ENCODE measurements at regions not wholly inside any gene's neighbourhood (a gene's known extent, or its start where the extent isn't known, plus 50 kb on each side); places are given as distances from the start of the nearest gene placed in this dataset.
"Not testable (repeated sequence)": the region's sequence is repeated elsewhere in the genome, so short reads cannot be mapped to it uniquely, and the experiment has no call there.

DNA sequence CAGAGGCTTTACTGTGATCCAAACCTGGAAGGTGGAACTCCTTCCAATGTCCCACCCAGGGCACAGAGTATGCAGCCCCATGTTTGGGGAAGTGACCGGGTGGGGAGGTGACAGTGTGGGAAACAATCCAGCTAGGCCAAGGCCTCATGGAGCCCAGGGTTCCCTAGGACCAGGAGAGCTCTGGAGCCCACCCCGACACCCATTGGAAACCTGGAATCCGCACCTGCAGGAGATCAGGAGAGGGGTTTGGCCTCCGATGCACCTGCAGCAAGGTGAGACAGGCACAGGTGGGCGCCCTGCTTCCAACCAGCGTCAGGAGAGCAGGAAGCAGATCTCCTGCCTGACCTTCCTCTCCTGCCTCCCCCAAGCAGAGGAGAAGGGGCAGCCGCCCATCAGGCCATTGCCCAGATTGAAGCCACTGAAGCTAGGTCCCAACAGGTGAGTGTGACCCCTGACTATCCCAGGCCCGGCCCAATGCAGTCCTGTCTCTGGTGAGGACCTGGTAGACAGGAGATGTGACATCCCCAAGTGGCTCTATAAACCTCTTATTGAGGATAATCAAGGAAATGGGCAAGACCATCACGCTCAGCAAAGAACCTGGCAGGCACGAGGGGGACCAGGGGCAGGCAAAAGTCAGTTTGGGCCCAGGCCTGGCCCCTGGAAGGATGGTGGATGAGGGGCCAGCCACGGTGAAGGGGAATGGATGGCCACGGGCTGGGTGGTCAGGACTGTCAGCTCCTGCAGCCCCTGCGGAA, 53.1 kb upstream of the CSPG4 start:
- CTCF ChIA-PET, POLR2A ChIA-PET: not testable (repeated sequence)

DNA sequence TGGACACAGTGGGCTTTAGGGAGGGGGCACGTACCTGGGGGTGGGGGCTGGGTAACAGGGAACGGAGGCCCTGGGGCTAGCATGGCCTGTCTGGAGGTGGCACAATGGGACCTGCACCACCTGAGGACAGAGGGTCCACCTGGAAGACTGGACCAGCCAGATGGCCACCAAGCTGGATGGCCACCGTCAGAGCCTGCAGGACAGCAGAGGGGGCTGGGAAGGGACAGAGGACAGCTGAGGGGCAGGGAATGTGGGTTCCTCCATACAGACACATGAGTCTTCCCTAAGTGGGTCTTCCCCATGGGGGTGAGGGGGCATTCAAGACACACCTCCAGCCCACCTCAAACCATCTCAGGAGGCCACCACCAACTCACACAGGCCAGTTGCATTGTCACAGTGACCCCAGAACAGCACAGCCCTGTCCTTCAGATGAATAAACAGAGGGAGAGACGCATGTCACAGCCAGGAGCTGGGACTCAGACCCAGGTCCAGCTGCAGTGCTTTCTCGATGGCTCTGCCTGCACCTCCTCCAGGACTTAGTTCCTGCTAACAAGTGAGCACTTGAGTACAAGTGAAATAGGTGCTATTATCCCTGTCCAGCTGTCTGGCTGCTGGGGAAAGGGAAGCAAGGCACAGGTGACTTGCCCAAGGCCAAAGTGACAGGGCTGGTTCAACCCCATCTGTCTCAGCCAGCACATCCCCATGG, 52.4 kb upstream of the CSPG4 start:
- CTCF ChIA-PET, POLR2A ChIA-PET: not testable (repeated sequence)

DNA sequence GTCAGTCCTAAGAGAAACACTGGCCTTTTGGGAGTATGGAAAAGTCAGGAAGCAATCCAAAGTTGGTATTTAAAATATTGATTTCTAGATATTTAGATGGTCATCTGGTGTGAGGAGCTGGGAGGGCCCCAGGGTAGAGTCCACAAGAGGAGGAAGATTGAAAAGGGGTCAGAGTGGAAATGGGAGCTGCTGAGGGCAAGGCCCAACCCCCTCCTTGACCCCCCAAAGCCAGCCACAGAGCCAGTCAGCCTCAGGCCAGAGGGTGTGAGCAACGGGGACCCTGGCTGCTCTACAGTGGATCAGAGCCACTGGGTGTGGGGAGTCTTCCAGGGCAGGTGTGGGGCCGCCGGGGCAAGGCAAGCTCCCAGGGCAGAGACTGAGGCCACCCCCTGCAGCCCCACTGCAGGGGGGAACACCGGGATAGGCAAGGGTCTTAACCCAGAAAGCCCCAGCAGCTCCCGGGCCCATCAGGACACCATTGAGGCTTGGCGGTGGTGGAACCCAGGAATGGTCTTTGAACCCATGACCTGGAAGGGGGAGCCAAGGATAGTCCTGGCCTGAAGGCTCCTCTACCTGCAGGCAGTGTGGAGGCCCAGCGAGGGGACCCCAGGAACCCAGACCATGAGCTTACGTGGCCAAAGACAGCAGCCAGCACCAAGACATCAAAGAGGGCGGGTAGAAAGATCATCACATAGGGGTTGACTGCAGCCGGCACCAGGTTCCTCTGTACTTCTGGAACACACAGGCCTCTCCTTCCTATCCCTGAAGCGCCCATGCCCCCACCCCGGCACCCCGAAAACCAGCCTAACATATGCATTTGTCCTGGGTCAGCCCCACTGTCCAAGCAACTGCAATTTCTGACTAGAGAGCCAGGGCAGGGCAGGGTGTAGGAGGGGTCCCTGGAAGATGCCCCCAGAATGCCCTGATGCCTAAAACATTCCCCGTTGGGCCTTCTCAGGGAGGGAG, 51.3 kb upstream of the CSPG4 start:
- CTCF ChIA-PET, POLR2A ChIA-PET: not testable (repeated sequence)

DNA sequence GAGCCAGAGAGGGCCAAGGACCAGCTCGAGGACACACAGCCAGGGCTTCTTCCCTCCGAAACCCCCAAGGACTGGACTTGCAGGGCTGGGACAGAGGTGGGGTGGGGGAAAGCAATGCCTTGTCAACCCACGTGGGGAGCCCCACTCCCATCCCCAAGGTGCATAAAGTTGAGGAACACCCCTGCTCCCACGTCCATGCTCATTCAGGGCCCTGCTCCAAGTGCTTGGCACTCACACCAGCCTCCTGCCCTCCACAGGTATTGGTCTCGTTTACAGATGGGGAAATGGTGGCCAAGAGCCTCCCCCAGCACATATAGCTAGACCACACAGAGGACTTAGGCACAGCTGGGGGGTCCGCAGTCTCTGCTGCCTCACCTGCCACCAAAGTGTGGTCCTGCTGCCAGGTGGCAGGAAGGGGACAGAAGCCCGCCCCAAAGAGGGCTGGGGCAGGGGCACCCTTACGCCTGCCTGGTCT, 50.5 kb upstream of the CSPG4 start:
- CTCF ChIA-PET = no interaction called here
- POLR2A ChIA-PET = no interaction called here
